NOMO-1 (cell line): ENCODE measurements at regions not wholly inside any gene's neighbourhood (a gene's known extent, or its start where the extent isn't known, plus 50 kb on each side); places are given as distances from the start of the nearest gene placed in this dataset.

ENCODE experiments used
- DNase-seq, 2 experiments: peaks; one replicate each; lab custom pipeline; 2025; ENCODE audit not compliant: unreplicated experiment in 2 of 2; lab: John Stamatoyannopoulos, UW

GRCh38 chr16:86447228-86447627 is 63.1 kb upstream of the FOXF1 start:
- no peak for DNase-seq

GRCh38 chr16:86448306-86448890 is 61.9 kb upstream of the FOXF1 start:
- DNase-seq = peak; percentile 67 to 80

GRCh38 chr16:86449446-86450095 is 60.8 kb upstream of the FOXF1 start:
- DNase-seq = no peak

GRCh38 chr16:86450691-86451090 is 59.6 kb upstream of the FOXF1 start:
- DNase-seq = no peak

GRCh38 chr16:86452451-86452850 is 57.9 kb upstream of the FOXF1 start:
- no peak for DNase-seq

- no peak for DNase-seq
Observed at GRCh38 chr16:86455116-86455515, 55.2 kb upstream of the FOXF1 start.

- DNase-seq = no peak
Observed at GRCh38 chr16:86455640-86456039, 54.7 kb upstream of the FOXF1 start.

- no peak for DNase-seq
Observed at GRCh38 chr16:86457501-86458148, 52.7 kb upstream of the FOXF1 start.

GRCh38 chr16:86458149-86458777 is 52.1 kb upstream of the FOXF1 start:
- DNase-seq = no peak

- no peak for DNase-seq
Observed at GRCh38 chr16:86459266-86459665, 51.1 kb upstream of the FOXF1 start.
